Body of pancreas (tissue), 4 donors: ENCODE measurements at regions not wholly inside any gene's neighbourhood (a gene's known extent, or its start where the extent isn't known, plus 50 kb on each side); places are given as distances from the start of the nearest gene placed in this dataset.

ENCODE experiments used
- CTCF ChIP-seq, 7 experiments: fragments of 450-650 bp in 4 of 7; fragments of 200-600 bp in 3 of 7; sonication (generic) in 3 of 7; IDR thresholded peaks; one replicate each; pipeline ENCODE4 v1.5.1; 2016 to 2019; ENCODE audit warnings: antibody characterized with exemption in 7 of 7
- POLR2A ChIP-seq, 3 donors: fragments of 450-650 bp; IDR thresholded peaks; one replicate each; pipeline ENCODE4 v1.6.1; 2016; ENCODE audit warnings: antibody characterized with exemption in 3 of 3, mild to moderate bottlenecking in 2 of 3

- TF ChIP-seq CTCF (IDR thresholded peaks at IDR 0.05), result no peak
- no peak for TF ChIP-seq POLR2A (IDR thresholded peaks at IDR 0.05)
Measured at GRCh38 chr5:40071870-40072269, 607.8 kb upstream of the PTGER4 start.
